ENCODE measurements at regions not wholly inside any gene's neighbourhood (a gene's known extent, or its start where the extent isn't known, plus 50 kb on each side); places are given as distances from the start of the nearest gene placed in this dataset.

- TF ChIP-seq TAF1 (IDR thresholded peaks at IDR 0.05; ENCODE audit: borderline replicate concordance, insufficient read depth, low read length) (no peak), REST (IDR thresholded peaks at IDR 0.05; ENCODE audit: insufficient read depth in 1 of 2, low read depth in 2 of 2, low read length in 2 of 2) (no peak), POLR2AphosphoS5 (IDR thresholded peaks at IDR 0.05; ENCODE audit: low read depth, low read length) (no peak), SIN3A (IDR thresholded peaks at IDR 0.05; ENCODE audit: borderline replicate concordance, insufficient read depth, low read length) (no peak), FOXP2 (optimal IDR thresholded peaks at IDR 0.05; ENCODE audit: borderline replicate concordance, extremely low read depth, extremely low read length, insufficient read depth) (no peak)
Measured at GRCh38 chr7:149615690-149616270, 118.2 kb upstream of the ZNF746 start.

DNA sequence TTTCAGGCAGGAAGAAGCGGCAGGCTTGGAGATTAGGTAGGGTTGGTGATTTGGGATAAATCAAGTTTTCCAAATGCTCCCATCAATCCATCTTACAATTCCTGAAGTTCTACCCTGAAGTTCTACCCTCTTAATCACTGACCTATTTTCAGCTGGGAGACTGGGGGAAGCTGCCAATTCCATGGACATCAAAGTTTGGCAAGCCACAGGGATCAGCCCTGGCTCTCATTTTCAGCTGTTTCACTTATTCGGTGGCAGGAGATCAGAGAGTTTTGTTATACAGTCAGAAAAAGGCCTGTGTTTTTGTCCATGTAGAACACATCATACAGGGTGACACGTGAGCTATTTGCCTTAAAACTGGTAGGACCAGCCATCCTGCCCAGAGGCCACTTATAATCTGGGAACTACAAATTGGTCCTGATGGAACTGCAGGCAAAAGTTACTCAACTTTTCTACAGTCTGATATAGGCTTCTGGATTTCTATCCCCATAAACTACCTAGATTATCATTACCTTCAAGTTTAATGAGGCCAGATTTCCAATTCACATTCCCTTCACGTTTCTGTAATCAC is 112.9 kb upstream of the ZNF746 start:
- TF ChIP-seq SIN3A (IDR thresholded peaks at IDR 0.05; ENCODE audit: borderline replicate concordance, insufficient read depth, low read length), result no peak
- TF ChIP-seq FOXP2 (optimal IDR thresholded peaks at IDR 0.05; ENCODE audit: borderline replicate concordance, extremely low read depth, extremely low read length, insufficient read depth), result no peak
- TF ChIP-seq POLR2AphosphoS5 (IDR thresholded peaks at IDR 0.05; ENCODE audit: low read depth, low read length), result no peak
- no peak for TF ChIP-seq TAF1 (IDR thresholded peaks at IDR 0.05; ENCODE audit: borderline replicate concordance, insufficient read depth, low read length)
- TF ChIP-seq REST (IDR thresholded peaks at IDR 0.05; ENCODE audit: insufficient read depth in 1 of 2, low read depth in 2 of 2, low read length in 2 of 2), result no peak

GRCh38 chr7:149608168-149608567 is 110.6 kb upstream of the ZNF746 start:
- TF ChIP-seq REST (IDR thresholded peaks at IDR 0.05; ENCODE audit: insufficient read depth in 1 of 2, low read depth in 2 of 2, low read length in 2 of 2) (no peak), TAF1 (IDR thresholded peaks at IDR 0.05; ENCODE audit: borderline replicate concordance, insufficient read depth, low read length) (no peak)

DNA sequence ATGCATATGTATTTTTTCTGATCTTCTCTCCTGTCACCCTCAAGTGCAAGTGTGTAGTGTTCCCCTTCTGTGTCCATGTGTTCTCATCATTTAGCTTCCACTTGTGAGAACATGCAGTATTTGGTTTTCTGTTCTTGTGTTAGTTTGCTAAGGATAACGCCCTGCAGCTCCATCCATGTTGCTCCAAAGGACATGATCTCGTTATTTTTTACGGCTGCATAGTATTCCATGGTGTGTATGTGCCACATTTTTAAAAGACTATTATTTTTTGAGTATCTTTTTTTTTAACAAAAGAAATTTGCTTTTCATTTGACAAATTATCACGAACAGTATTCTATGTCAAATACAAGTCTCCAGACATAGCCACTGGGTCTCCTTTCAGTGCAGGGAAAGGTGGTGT is 110.1 kb upstream of the ZNF746 start:
- no peak for TF ChIP-seq REST (IDR thresholded peaks at IDR 0.05; ENCODE audit: insufficient read depth in 1 of 2, low read depth in 2 of 2, low read length in 2 of 2)
- TF ChIP-seq TAF1 (IDR thresholded peaks at IDR 0.05; ENCODE audit: borderline replicate concordance, insufficient read depth, low read length), result no peak
- no peak for TF ChIP-seq FOXP2 (optimal IDR thresholded peaks at IDR 0.05; ENCODE audit: borderline replicate concordance, extremely low read depth, extremely low read length, insufficient read depth)
- no peak for TF ChIP-seq SIN3A (IDR thresholded peaks at IDR 0.05; ENCODE audit: borderline replicate concordance, insufficient read depth, low read length)
- no peak for TF ChIP-seq POLR2AphosphoS5 (IDR thresholded peaks at IDR 0.05; ENCODE audit: low read depth, low read length)

DNA sequence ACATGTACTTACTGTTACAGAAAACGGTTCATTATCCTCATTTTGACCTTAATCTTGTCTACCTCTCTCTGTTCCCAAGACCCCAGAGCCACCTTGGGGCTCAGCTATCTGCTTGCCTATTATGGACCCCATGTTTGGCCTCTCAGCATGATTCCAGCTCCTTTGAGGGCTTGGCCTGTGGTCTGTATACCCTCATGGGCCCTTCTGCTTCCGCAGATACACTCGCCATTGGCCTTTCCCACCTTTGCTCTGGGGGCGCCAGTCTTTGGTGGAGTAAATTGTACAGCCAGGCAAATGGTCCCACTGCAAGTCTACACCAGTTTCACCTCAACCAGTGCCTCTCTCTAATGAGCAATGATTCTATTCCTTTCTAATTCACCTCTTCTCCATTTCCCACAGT is 109.2 kb upstream of the ZNF746 start:
- TF ChIP-seq REST (IDR thresholded peaks at IDR 0.05; ENCODE audit: insufficient read depth in 1 of 2, low read depth in 2 of 2, low read length in 2 of 2) (no peak), TAF1 (IDR thresholded peaks at IDR 0.05; ENCODE audit: borderline replicate concordance, insufficient read depth, low read length) (no peak)

All from PFSK-1 (cell line).